Caki2 (cell line): ENCODE measurements at regions not wholly inside any gene's neighbourhood (a gene's known extent, or its start where the extent isn't known, plus 50 kb on each side); places are given as distances from the start of the nearest gene placed in this dataset.
"Not testable (repeated sequence)": the region's sequence is repeated elsewhere in the genome, so short reads cannot be mapped to it uniquely, and the experiment has no call there.

Experiments used
- DNase-seq: peaks from one replicate; pipeline ENCODE4 v3.0.0-alpha.2; 2015; ENCODE audit warnings: low read depth
- in situ Hi-C: cut with HindIII; loops from 2 replicates; pipeline ENCODE4 v1.10.0; 2016; ENCODE audit warnings: low sequenced_read_pairs, low pct_unique_long_range_greater_than_20kb, mixed read lengths

GRCh38 chr19:7400815-7401214 lies 52.1 kb downstream of the ARHGEF18 start:
- in situ Hi-C loops = no loop called here
- no peak for DNase-seq

- in situ Hi-C loops = no loop called here
- no peak for DNase-seq
These were observed 53.0 kb downstream of the ARHGEF18 start for GRCh38 chr19:7401694-7402093.

GRCh38 chr19:7405482-7405881 lies 56.7 kb downstream of the ARHGEF18 start:
- DNase-seq, in situ Hi-C loops: not testable (repeated sequence)

- in situ Hi-C loops = no loop called here
These were observed 59.5 kb downstream of the ARHGEF18 start for GRCh38 chr19:7408251-7408650.

GRCh38 chr19:7410946-7411345 lies 62.2 kb downstream of the ARHGEF18 start:
- in situ Hi-C loops = no loop called here
- no peak for DNase-seq

More at GRCh38 chr19:7408251-7408650, 59.5 kb downstream of the ARHGEF18 start:
- DNase-seq = no peak

GRCh38 chr19:7413629-7414028 lies 64.9 kb downstream of the ARHGEF18 start:
- in situ Hi-C loops = no loop called here
- no peak for DNase-seq

GRCh38 chr19:7415163-7415856 lies 66.6 kb downstream of the ARHGEF18 start:
- peak; percentile 58 for DNase-seq
- in situ Hi-C loops = no loop called here

GRCh38 chr19:7415857-7416371 lies 67.2 kb downstream of the ARHGEF18 start:
- no peak for DNase-seq
- in situ Hi-C loops = no loop called here

GRCh38 chr19:7417671-7418324 lies 69.1 kb downstream of the ARHGEF18 start:
- no peak for DNase-seq
- in situ Hi-C loops = no loop called here

- no peak for DNase-seq
- in situ Hi-C loops = no loop called here
These were observed 69.9 kb downstream of the ARHGEF18 start for GRCh38 chr19:7418596-7418995.

GRCh38 chr19:7419153-7419552 lies 69.7 kb downstream of the PEX11G start:
- in situ Hi-C loops = no loop called here
- no peak for DNase-seq

- in situ Hi-C loops = no loop called here
- no peak for DNase-seq
These were observed 68.9 kb downstream of the PEX11G start for GRCh38 chr19:7419777-7420439.

GRCh38 chr19:7421941-7422744 lies 66.7 kb downstream of the PEX11G start:
- in situ Hi-C loops = no loop called here
- DNase-seq = peak; percentile 33
